ENCODE measurements at regions not wholly inside any gene's neighbourhood (a gene's known extent, or its start where the extent isn't known, plus 50 kb on each side); places are given as distances from the start of the nearest gene placed in this dataset.

DNA sequence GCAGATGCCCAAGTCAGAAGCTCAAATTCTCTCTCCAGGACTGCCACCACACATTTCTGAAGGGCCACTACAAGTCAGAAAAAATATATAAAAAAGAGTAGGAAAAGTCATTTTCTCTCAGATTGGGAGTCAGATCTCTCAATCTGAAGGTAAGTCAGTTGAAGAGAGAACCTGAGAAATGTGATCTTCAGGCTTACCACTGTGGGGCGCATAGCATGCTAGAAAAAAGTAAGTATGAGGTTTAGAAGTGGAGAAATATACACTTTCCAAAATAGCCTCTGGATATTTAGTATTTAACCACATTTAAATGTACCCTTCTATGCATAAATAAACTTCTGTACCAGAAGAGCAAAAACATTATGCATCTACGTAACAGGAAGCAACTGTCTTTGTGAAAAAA lies 800.7 kb upstream of the CTNND2 start:
- Histone ChIP-seq H3K79me2 (ENCODE audit: insufficient read depth, low read length) (no peaks in the 10 kb centered on the region), H3K18ac (ENCODE audit: insufficient read length, low read depth, low read length) (no peak overlapping the region), H3K14ac (ENCODE audit: insufficient read depth, low read length) (no peak overlapping the region), H3K79me1 (ENCODE audit: insufficient read depth, low read depth, low read length, poor library complexity, severe bottlenecking) (no peaks in the 10 kb centered on the region), H2BK20ac (ENCODE audit: low read depth, low read length, poor library complexity, severe bottlenecking) (no peak overlapping the region), H3K9me3 (ENCODE audit: control insufficient read depth, low read depth, low read length) (no peaks in the 10 kb centered on the region), H3K27ac (ENCODE audit: insufficient read length, low read depth, low read length) (no peak overlapping the region), H3K23me2 (ENCODE audit: insufficient read length, low read depth, low read length, poor library complexity, severe bottlenecking) (no peaks in the 10 kb centered on the region), H2AK5ac (ENCODE audit: insufficient read length, low read length) (no peak overlapping the region), H4K5ac (ENCODE audit: insufficient read length, low read depth, low read length) (no peak overlapping the region), H3K4me2 (ENCODE audit: insufficient read depth, insufficient read length, low read length) (no peak overlapping the region), H3K4me1 (ENCODE audit: insufficient read depth, low read length) (no peaks in the 10 kb centered on the region; the same call in 1 of the 2 replicates), H4K91ac (ENCODE audit: insufficient read length, low read depth, low read length) (no peak overlapping the region), H2AFZ (ENCODE audit: low read length) (no peak overlapping the region), H2BK5ac (ENCODE audit: insufficient read length, low read length) (no peak overlapping the region), H2BK120ac (ENCODE audit: low read depth, low read length, poor library complexity, severe bottlenecking) (no peak overlapping the region), H4K20me1 (ENCODE audit: control insufficient read depth, insufficient read depth, insufficient read length) (no peaks in the 10 kb centered on the region), H3K27me3 (ENCODE audit: insufficient read depth, low read length) (no peaks in the 10 kb centered on the region), H2BK12ac (ENCODE audit: insufficient read length, low read depth, low read length) (no peak overlapping the region), H4K8ac (replicated peaks; ENCODE audit: insufficient read length, low read depth, low read length) (no peak overlapping the region), H3T11ph (ENCODE audit: low read length) (no peak overlapping the region), H3K4ac (ENCODE audit: low read depth, low read length) (no peak overlapping the region), H2BK15ac (ENCODE audit: low read depth, low read length) (no peak overlapping the region), H3K56ac (ENCODE audit: insufficient read length, low read depth, low read length) (no peak overlapping the region), H3K9ac (ENCODE audit: extremely low read depth, insufficient read length, low read length) (no peak overlapping the region), H3K23ac (ENCODE audit: insufficient read length, low read depth, low read length) (no peak overlapping the region)
- Mint-ChIP-seq H3K9me3 (no peaks in the 10 kb centered on the region), H3K4me1 (peaks cover 8 to 26% of the 10 kb centered on the region in 2 experiments), H3K27me3 (ENCODE audit: low read depth) (no peaks in the 10 kb centered on the region), H3K4me3 (no peak overlapping the region), H3K27ac (no peak overlapping the region), H3K36me3 (ENCODE audit: insufficient read depth in 1 of 3, low read depth in 3 of 3) (no peaks in the 10 kb centered on the region)
- no peak for DNase-seq
- no CpG with 5 or more reads among the region's 2 CpGs for WGBS (ENCODE audit: extremely low coverage, insufficient read length, low lambda C conversion rate)
- TF ChIP-seq, protein P1, sequence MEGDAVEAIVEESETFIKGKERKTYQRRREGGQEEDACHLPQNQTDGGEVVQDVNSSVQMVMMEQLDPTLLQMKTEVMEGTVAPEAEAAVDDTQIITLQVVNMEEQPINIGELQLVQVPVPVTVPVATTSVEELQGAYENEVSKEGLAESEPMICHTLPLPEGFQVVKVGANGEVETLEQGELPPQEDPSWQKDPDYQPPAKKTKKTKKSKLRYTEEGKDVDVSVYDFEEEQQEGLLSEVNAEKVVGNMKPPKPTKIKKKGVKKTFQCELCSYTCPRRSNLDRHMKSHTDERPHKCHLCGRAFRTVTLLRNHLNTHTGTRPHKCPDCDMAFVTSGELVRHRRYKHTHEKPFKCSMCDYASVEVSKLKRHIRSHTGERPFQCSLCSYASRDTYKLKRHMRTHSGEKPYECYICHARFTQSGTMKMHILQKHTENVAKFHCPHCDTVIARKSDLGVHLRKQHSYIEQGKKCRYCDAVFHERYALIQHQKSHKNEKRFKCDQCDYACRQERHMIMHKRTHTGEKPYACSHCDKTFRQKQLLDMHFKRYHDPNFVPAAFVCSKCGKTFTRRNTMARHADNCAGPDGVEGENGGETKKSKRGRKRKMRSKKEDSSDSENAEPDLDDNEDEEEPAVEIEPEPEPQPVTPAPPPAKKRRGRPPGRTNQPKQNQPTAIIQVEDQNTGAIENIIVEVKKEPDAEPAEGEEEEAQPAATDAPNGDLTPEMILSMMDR (conservative IDR thresholded peaks at IDR 0.05), result peak; percentile 64
